ENCODE measurements at regions not wholly inside any gene's neighbourhood (a gene's known extent, or its start where the extent isn't known, plus 50 kb on each side); places are given as distances from the start of the nearest gene placed in this dataset.

DNA sequence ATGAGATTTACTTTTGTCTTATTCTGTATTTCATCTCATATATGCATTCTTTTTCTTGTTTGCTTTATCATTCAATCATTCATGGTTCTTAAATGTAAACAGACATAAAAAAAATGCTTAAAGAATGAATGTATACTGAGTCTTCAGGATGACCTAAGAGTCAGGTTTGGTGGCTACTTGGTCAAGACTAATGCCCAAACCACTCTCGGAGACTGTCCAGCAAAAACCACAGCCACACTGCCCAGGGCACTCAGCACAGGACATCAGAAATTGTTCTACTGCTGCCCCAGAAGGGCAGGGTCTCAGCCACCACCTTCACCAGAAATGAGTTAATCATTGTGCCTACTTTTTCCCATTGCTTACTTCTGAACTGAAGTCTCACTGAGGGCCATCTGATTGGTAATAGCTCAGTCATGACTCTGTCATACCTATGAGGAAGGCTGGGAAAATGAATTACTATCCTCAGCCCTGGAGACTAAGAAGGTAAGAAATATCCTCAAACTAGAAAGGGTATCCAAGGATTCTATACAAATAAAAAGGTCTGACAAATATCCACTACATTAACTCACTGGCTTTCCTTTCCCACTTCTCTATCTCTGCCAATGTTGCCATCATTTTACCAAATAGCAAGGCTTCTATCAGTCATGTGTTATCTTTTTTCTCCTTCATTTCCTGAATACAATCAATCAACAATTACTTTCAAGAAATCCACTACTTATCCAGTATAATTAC, 236.1 kb downstream of the CETN3 start:
- H3K9me3 ChIP-seq (ENCODE audit: control insufficient read depth, insufficient read depth, low read depth, low read length): peaks cover 7% of the 10 kb centered on the region; the same call in 1 of the 2 replicates
- in situ Hi-C loops (cut with HindIII; ENCODE audit: low pct_unique_long_range_greater_than_20kb, low sequenced_read_pairs): no loop called here
- DNase-seq (ENCODE audit: low read depth, low spot score) (no peak), ATAC-seq (no peak)
- TF ChIP-seq, protein P1, sequence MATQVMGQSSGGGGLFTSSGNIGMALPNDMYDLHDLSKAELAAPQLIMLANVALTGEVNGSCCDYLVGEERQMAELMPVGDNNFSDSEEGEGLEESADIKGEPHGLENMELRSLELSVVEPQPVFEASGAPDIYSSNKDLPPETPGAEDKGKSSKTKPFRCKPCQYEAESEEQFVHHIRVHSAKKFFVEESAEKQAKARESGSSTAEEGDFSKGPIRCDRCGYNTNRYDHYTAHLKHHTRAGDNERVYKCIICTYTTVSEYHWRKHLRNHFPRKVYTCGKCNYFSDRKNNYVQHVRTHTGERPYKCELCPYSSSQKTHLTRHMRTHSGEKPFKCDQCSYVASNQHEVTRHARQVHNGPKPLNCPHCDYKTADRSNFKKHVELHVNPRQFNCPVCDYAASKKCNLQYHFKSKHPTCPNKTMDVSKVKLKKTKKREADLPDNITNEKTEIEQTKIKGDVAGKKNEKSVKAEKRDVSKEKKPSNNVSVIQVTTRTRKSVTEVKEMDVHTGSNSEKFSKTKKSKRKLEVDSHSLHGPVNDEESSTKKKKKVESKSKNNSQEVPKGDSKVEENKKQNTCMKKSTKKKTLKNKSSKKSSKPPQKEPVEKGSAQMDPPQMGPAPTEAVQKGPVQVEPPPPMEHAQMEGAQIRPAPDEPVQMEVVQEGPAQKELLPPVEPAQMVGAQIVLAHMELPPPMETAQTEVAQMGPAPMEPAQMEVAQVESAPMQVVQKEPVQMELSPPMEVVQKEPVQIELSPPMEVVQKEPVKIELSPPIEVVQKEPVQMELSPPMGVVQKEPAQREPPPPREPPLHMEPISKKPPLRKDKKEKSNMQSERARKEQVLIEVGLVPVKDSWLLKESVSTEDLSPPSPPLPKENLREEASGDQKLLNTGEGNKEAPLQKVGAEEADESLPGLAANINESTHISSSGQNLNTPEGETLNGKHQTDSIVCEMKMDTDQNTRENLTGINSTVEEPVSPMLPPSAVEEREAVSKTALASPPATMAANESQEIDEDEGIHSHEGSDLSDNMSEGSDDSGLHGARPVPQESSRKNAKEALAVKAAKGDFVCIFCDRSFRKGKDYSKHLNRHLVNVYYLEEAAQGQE (IDR thresholded peaks at IDR 0.05; ENCODE audit: insufficient read depth in 1 of 2, low read depth in 2 of 2, low read length in 1 of 2): no peak
- TF ChIP-seq SIN3A (IDR thresholded peaks at IDR 0.05; ENCODE audit: borderline replicate concordance, insufficient read depth, low read depth, low read length): no peak
- no peak for TF ChIP-seq POLR2AphosphoS5 (IDR thresholded peaks at IDR 0.05; ENCODE audit: low read depth, low read length)
- TF ChIP-seq, protein P2, sequence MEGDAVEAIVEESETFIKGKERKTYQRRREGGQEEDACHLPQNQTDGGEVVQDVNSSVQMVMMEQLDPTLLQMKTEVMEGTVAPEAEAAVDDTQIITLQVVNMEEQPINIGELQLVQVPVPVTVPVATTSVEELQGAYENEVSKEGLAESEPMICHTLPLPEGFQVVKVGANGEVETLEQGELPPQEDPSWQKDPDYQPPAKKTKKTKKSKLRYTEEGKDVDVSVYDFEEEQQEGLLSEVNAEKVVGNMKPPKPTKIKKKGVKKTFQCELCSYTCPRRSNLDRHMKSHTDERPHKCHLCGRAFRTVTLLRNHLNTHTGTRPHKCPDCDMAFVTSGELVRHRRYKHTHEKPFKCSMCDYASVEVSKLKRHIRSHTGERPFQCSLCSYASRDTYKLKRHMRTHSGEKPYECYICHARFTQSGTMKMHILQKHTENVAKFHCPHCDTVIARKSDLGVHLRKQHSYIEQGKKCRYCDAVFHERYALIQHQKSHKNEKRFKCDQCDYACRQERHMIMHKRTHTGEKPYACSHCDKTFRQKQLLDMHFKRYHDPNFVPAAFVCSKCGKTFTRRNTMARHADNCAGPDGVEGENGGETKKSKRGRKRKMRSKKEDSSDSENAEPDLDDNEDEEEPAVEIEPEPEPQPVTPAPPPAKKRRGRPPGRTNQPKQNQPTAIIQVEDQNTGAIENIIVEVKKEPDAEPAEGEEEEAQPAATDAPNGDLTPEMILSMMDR (IDR thresholded peaks at IDR 0.05): no peak
- no peak for TF ChIP-seq TCF7L2 (IDR thresholded peaks at IDR 0.05; ENCODE audit: low read depth, low read length)
- H3K27ac ChIP-seq (ENCODE audit: low read length): no peak overlapping the region
- no peaks in the 10 kb centered on the region for H3K36me3 ChIP-seq (ENCODE audit: control insufficient read depth, insufficient read depth, low read length)
- intact Hi-C loops (cut with micrococcal nuclease; ENCODE audit: unreplicated experiment): no loop called here
- no peaks in the 10 kb centered on the region for H3K4me1 ChIP-seq (ENCODE audit: control insufficient read depth, insufficient read depth, low read length)
- CTCF ChIA-PET: interaction anchor here (0.6 kb wide), 1 partner anchor 11 kb away, joined by 6 read pairs; no protein-coding TSS in a partner anchor
- POLR2A ChIA-PET: no interaction called here
- H3K27me3 ChIP-seq (ENCODE audit: control insufficient read depth, insufficient read depth, low read length): no peaks in the 10 kb centered on the region
- no peak overlapping the region for H3K4me3 ChIP-seq (ENCODE audit: low read depth in 2 of 2, low read length in 2 of 2)
- no TSS peak for BruUV-seq (replicated peaks)

DNA sequence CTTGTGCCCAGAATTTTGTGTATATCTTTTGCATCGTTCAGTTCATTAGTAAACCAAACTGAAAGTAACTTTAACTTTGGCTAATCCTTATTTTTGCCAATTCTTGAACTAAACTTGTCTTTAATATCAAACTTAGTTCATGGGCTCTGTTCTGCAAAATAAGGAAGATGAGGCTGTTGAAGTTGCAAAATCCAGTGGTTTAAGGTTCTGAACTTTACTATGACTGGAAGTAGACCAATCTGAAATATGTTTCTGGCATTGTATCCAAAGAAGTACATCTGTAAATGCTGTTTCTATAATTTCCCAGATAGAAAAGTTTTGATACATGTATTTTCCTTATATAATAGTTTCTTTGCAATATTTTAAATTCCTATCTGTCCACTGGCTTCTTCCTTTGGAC, 238.1 kb downstream of the CETN3 start:
- Histone ChIP-seq H3K27me3 (ENCODE audit: control insufficient read depth, insufficient read depth, low read length) (no peaks in the 10 kb centered on the region), H3K4me1 (ENCODE audit: control insufficient read depth, insufficient read depth, low read length) (no peaks in the 10 kb centered on the region), H3K9me3 (ENCODE audit: control insufficient read depth, insufficient read depth, low read depth, low read length) (peaks cover 7% of the 10 kb centered on the region; the same call in 1 of the 2 replicates), H3K36me3 (ENCODE audit: control insufficient read depth, insufficient read depth, low read length) (no peaks in the 10 kb centered on the region), H3K27ac (ENCODE audit: low read length) (no peak overlapping the region), H3K4me3 (ENCODE audit: low read depth in 2 of 2, low read length in 2 of 2) (no peak overlapping the region)
- CTCF ChIA-PET: no interaction called here
- intact Hi-C loops (cut with micrococcal nuclease; ENCODE audit: unreplicated experiment): no loop called here
- no TSS peak for BruUV-seq (replicated peaks)
- ATAC-seq (no peak), DNase-seq (ENCODE audit: low read depth, low spot score) (no peak)
- in situ Hi-C loops (cut with HindIII; ENCODE audit: low pct_unique_long_range_greater_than_20kb, low sequenced_read_pairs): no loop called here
- TF ChIP-seq, protein P1 (IDR thresholded peaks at IDR 0.05; ENCODE audit: insufficient read depth in 1 of 2, low read depth in 2 of 2, low read length in 1 of 2): no peak
- POLR2A ChIA-PET: no interaction called here
